WI38 (cell line): ENCODE measurements at regions not wholly inside any gene's neighbourhood (a gene's known extent, or its start where the extent isn't known, plus 50 kb on each side); places are given as distances from the start of the nearest gene placed in this dataset.

ENCODE experiments used
- H3K4me3 ChIP-seq: 2 replicates; pipeline ENCODE4 v1.5.1; 2011; ENCODE audit warnings: low read depth, mild to moderate bottlenecking, control low read depth, low read length
- CTCF ChIP-seq: IDR thresholded peaks from 2 replicates; pipeline ENCODE4 v1.5.1; 2012; ENCODE audit warnings: low read depth, mild to moderate bottlenecking, control low read depth, low read length

GRCh38 chr6:163630991-163631390, 216.5 kb downstream of the QKI start:
- no peak overlapping the region for H3K4me3 ChIP-seq
- no peak for TF ChIP-seq CTCF

DNA sequence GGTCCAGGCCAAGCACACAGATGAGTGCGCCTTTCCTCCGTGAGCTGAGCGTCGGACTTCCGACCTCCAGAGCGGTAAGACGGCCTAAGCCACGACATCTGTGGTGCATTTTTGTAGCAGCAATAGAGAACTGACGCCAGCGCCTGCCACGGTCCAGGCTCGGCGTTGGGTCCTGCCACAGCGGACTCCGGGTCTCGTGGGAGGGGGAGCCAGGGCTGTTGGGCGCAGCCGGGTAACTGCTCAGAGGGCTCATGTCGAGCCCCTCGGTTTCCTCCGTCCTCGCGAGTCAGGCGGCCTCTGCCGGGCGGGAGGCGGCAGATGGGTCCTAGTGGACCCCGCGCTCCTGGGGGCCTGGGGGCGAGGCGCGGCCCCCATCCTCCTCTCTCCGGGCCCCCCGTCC, 216.1 kb downstream of the QKI start:
- no peak for TF ChIP-seq CTCF
- no peak overlapping the region for H3K4me3 ChIP-seq

GRCh38 chr6:163630096-163630495, 215.6 kb downstream of the QKI start:
- no peak overlapping the region for H3K4me3 ChIP-seq
- TF ChIP-seq CTCF: no peak
